HCT116 (cell line): ENCODE measurements at regions not wholly inside any gene's neighbourhood (a gene's known extent, or its start where the extent isn't known, plus 50 kb on each side); places are given as distances from the start of the nearest gene placed in this dataset.

ENCODE experiments used
- ATAC-seq: fragments of 200-7000 bp; cut with Tn5 transposase; 2 replicates; pipeline ENCODE4 v1.9.1; 2020; ENCODE audit warnings: mild to moderate bottlenecking, moderate library complexity
- BruUV-seq: library from RNA; stranded (reverse); fragments of 400-500 nt; replicated peaks from 2 replicates; lab custom pipeline; 2021; lab: Mats Ljungman, UMichigan
- CTCF ChIA-PET: fragments of 300-600 bp; sonication (Branson Sonifier 250); formaldehyde crosslinking; loops from one replicate; lab custom pipeline; 2021; ENCODE audit warnings: antibody characterized with exemption; lab: Charles Lee
- POLR2A ChIA-PET: fragments of 300-600, 350-600 bp; sonication (Branson Sonifier 250); formaldehyde crosslinking; loops from one replicate; lab custom pipeline; 2021; ENCODE audit warnings: antibody characterized with exemption; lab: Charles Lee
- RAD21 ChIA-PET, 2 experiments: fragments of 300-600 bp; sonication (Branson Sonifier 250); formaldehyde crosslinking; loops; one replicate each; lab custom pipeline; 2023; ENCODE audit warnings: low total read pairs in 2 of 2; ENCODE audit not compliant: uncharacterized antibody in 2 of 2, unreplicated experiment in 2 of 2, low non-redundant PET in 1 of 2; lab: Charles Lee
- DNase-seq: peaks from one replicate; pipeline ENCODE4 v3.0.0-alpha.2; 2010; ENCODE audit warnings: low read depth, low spot score
- H2AFZ ChIP-seq: fragments of 200-600 bp; shearing (Covaris generic), sonication (generic); 2 replicates; pipeline ENCODE4 v1.6.1; 2017; ENCODE audit warnings: low read depth, mixed run types, mixed read lengths, antibody characterized with exemption, low read length; ENCODE audit not compliant: poor library complexity, severe bottlenecking
- H3K27ac ChIP-seq: 2 replicates; pipeline ENCODE4 v1.5.1; 2012; ENCODE audit warnings: low read depth, low read length
- H3K27me3 ChIP-seq: fragments of 200-600 bp; sonication (generic); 2 replicates; pipeline ENCODE4 v1.6.1; 2016; ENCODE audit warnings: mixed run types, low read length, mixed read lengths; ENCODE audit not compliant: insufficient read depth
- H3K36me3 ChIP-seq, 2 experiments: fragments of 200-500 bp in 1 of 2; fragments of 200-600 bp in 1 of 2; sonication (Bioruptor generic) in 1 of 2; sonication (generic) in 1 of 2; 2 replicates each; pipeline versions ENCODE4 v1.5.1 to v1.6.1; 2014 to 2016; ENCODE audit warnings: low read length in 2 of 2, inconsistent platforms in 1 of 2, mixed read lengths in 1 of 2, mixed run types in 1 of 2; ENCODE audit not compliant: insufficient read depth in 2 of 2, control insufficient read depth in 1 of 2
- H3K4me1 ChIP-seq, 2 experiments: fragments of 200-600 bp in 1 of 2; sonication (generic) in 1 of 2; 2 replicates each; pipeline versions ENCODE4 v1.5.1 to v1.6.1; 2012 to 2017; ENCODE audit warnings: low read length in 2 of 2, inconsistent platforms in 1 of 2, mild to moderate bottlenecking in 1 of 2, mixed read lengths in 1 of 2, mixed run types in 1 of 2, moderate library complexity in 1 of 2; ENCODE audit not compliant: insufficient read depth in 2 of 2, control insufficient read depth in 1 of 2
- H3K4me2 ChIP-seq: fragments of 200-600 bp; sonication (generic); 2 replicates; pipeline ENCODE4 v1.6.1; 2017; ENCODE audit warnings: mixed run types, low read length, mixed read lengths
- H3K4me3 ChIP-seq, 2 experiments: fragments of 200-600 bp in 1 of 2; sonication (generic) in 1 of 2; replicated peaks in 1 of 2; 2 replicates each; pipeline ENCODE4 v1.5.1; 2011 to 2016; ENCODE audit warnings: low read length in 2 of 2, control low read depth in 1 of 2, low read depth in 1 of 2, mild to moderate bottlenecking in 1 of 2, mixed read lengths in 1 of 2, mixed run types in 1 of 2
- H3K79me2 ChIP-seq: fragments of 200-600 bp; sonication (generic); 2 replicates; pipeline ENCODE4 v1.6.1; 2017; ENCODE audit warnings: mild to moderate bottlenecking, mixed run types, low read length, moderate library complexity, mixed read lengths; ENCODE audit not compliant: insufficient read depth
- H3K9ac ChIP-seq: fragments of 200-600 bp; sonication (generic); 2 replicates; pipeline ENCODE4 v1.6.1; 2016; ENCODE audit warnings: low read length, mixed read lengths
- H3K9me2 ChIP-seq: fragments of 200-600 bp; sonication (generic), shearing (Covaris generic); 2 replicates; pipeline ENCODE4 v1.6.1; 2017; ENCODE audit warnings: mixed run types, mild to moderate bottlenecking, moderate library complexity; ENCODE audit not compliant: insufficient read depth
- H3K9me3 ChIP-seq, 2 experiments: fragments of 200-500 bp in 1 of 2; fragments of 200-600 bp in 1 of 2; sonication (Bioruptor generic) in 1 of 2; sonication (generic) in 1 of 2; 2 replicates each; pipeline ENCODE4 v1.6.1; 2014 to 2017; ENCODE audit warnings: low read length in 2 of 2, mixed read lengths in 2 of 2, inconsistent platforms in 1 of 2, low read depth in 1 of 2, mild to moderate bottlenecking in 1 of 2, mixed run types in 1 of 2, moderate library complexity in 1 of 2; ENCODE audit not compliant: control insufficient read depth in 1 of 2, insufficient read depth in 1 of 2
- H4K20me1 ChIP-seq: fragments of 200-600 bp; sonication (generic), shearing (Covaris generic); 2 replicates; pipeline ENCODE4 v1.6.1; 2017; ENCODE audit warnings: mixed run types, mild to moderate bottlenecking, moderate library complexity; ENCODE audit not compliant: insufficient read depth
- ATF3 ChIP-seq: IDR thresholded peaks from 2 replicates; pipeline ENCODE4 v1.6.1; 2012
- EGR1 ChIP-seq: IDR thresholded peaks from 2 replicates; pipeline ENCODE4 v1.6.1; 2012; ENCODE audit warnings: low read depth
- ELF1 ChIP-seq: IDR thresholded peaks from 2 replicates; pipeline ENCODE4 v1.6.1; 2012; ENCODE audit warnings: low read depth, borderline replicate concordance
- EZH2phosphoT487 ChIP-seq: fragments of 200-600 bp; IDR thresholded peaks from 2 replicates; pipeline ENCODE4 v1.6.1; 2018; ENCODE audit warnings: antibody characterized with exemption, borderline replicate concordance
- FOSL1 ChIP-seq: IDR thresholded peaks from 2 replicates; pipeline ENCODE4 v1.6.1; 2012; ENCODE audit warnings: low read depth
- JUND ChIP-seq: IDR thresholded peaks from 2 replicates; pipeline ENCODE4 v1.6.1; 2012
- MAX ChIP-seq: IDR thresholded peaks from 2 replicates; pipeline ENCODE4 v1.6.1; 2012
- POLR2A ChIP-seq: IDR thresholded peaks from 2 replicates; pipeline ENCODE4 v1.7.0; 2011; ENCODE audit warnings: borderline replicate concordance; ENCODE audit not compliant: insufficient read depth, insufficient read length; ENCODE audit errors: extremely low read depth
- RAD21 ChIP-seq: IDR thresholded peaks from 2 replicates; pipeline ENCODE4 v1.6.1; 2012; ENCODE audit warnings: low read depth, mild to moderate bottlenecking
- REST ChIP-seq: IDR thresholded peaks from 2 replicates; pipeline ENCODE4 v1.6.1; 2012; ENCODE audit warnings: low read depth
- SIN3A ChIP-seq: IDR thresholded peaks from 2 replicates; pipeline ENCODE4 v1.6.1; 2012; ENCODE audit warnings: low read depth
- YY1 ChIP-seq: IDR thresholded peaks from 2 replicates; pipeline ENCODE4 v1.6.1; 2011; ENCODE audit warnings: low read length, low read depth, moderate library complexity, mild to moderate bottlenecking; ENCODE audit not compliant: insufficient replicate concordance; ENCODE audit errors: extremely low read depth
- ZBTB33 ChIP-seq: IDR thresholded peaks from 2 replicates; pipeline ENCODE4 v1.6.1; 2011; ENCODE audit warnings: mild to moderate bottlenecking, low read length, moderate library complexity; ENCODE audit not compliant: insufficient replicate concordance; ENCODE audit errors: extremely low read depth
- ZFX ChIP-seq: fragments of 450-650 bp; IDR thresholded peaks from 2 replicates; pipeline ENCODE4 v1.6.1; 2017
- intact Hi-C: fragments of 100-400 bp; cut with micrococcal nuclease; formaldehyde crosslinking; loops from 2 replicates; pipeline ENCODE4 v1.10.0; 2022

GRCh38 chr11:91141655-91142054 is 918.8 kb upstream of the CHORDC1 start:
- ChIA-PET RAD21 (no interaction called here), CTCF (no interaction called here), POLR2A (no interaction called here)
- H3K4me1 ChIP-seq, result no peaks in the 10 kb centered on the region
- no peak overlapping the region for H3K9ac ChIP-seq
- ATAC-seq, result no peak
- H3K27me3 ChIP-seq, result no peaks in the 10 kb centered on the region
- H2AFZ ChIP-seq, result no peak overlapping the region
- H3K36me3 ChIP-seq, result no peaks in the 10 kb centered on the region
- no TSS peak for BruUV-seq
- intact Hi-C loops, result no loop called here
- no peak overlapping the region for H3K4me2 ChIP-seq
- no peaks in the 10 kb centered on the region for H3K9me2 ChIP-seq
- no peak for TF ChIP-seq ATF3
- no peak for TF ChIP-seq FOSL1
- no peak for TF ChIP-seq MAX
- no peak for TF ChIP-seq ZFX
- TF ChIP-seq POLR2A, result no peak
- no peak for TF ChIP-seq ELF1
- no peak for TF ChIP-seq EZH2phosphoT487
- no peak for TF ChIP-seq RAD21
- no peaks in the 10 kb centered on the region for H3K79me2 ChIP-seq
- peaks cover 0 to 8% of the 10 kb centered on the region in 2 experiments; a peak in 3 of 4 replicates for H3K9me3 ChIP-seq
- no peaks in the 10 kb centered on the region for H4K20me1 ChIP-seq
- no peak overlapping the region for H3K27ac ChIP-seq
- no peak for DNase-seq
- H3K4me3 ChIP-seq, result no peak overlapping the region

GRCh38 chr11:91136631-91137030 is 913.8 kb upstream of the CHORDC1 start:
- no peak overlapping the region for H3K4me3 ChIP-seq
- H3K4me1 ChIP-seq, result no peaks in the 10 kb centered on the region
- peaks cover 11% of the 10 kb centered on the region in 2 experiments; a peak in 3 of 4 replicates for H3K9me3 ChIP-seq
- DNase-seq (no peak), ATAC-seq (no peak)
- CTCF ChIA-PET, result no interaction called here
- no TSS peak for BruUV-seq
- RAD21 ChIA-PET, result no interaction called here
- POLR2A ChIA-PET, result no interaction called here
- H3K9ac ChIP-seq, result no peak overlapping the region
- H3K4me2 ChIP-seq, result no peak overlapping the region
- H3K79me2 ChIP-seq, result no peaks in the 10 kb centered on the region
- no peaks in the 10 kb centered on the region for H3K36me3 ChIP-seq
- no peak overlapping the region for H2AFZ ChIP-seq
- H4K20me1 ChIP-seq, result no peaks in the 10 kb centered on the region
- no peak overlapping the region for H3K27ac ChIP-seq
- intact Hi-C loops, result no loop called here
- H3K27me3 ChIP-seq, result no peaks in the 10 kb centered on the region
- H3K9me2 ChIP-seq, result no peaks in the 10 kb centered on the region
- TF ChIP-seq ELF1 (no peak), YY1 (no peak), SIN3A (no peak), MAX (no peak), ZBTB33 (no peak), POLR2A (no peak), REST (no peak), JUND (no peak), EGR1 (no peak)
